ENCODE measurements at regions not wholly inside any gene's neighbourhood (a gene's known extent, or its start where the extent isn't known, plus 50 kb on each side); places are given as distances from the start of the nearest gene placed in this dataset.

- no peak for ATAC-seq (ENCODE audit: low read depth)
- no peaks in the 10 kb centered on the region for H3K36me3 ChIP-seq (ENCODE audit: low read depth)
- no peak for DNase-seq (ENCODE audit: low spot score)
- H3K27ac ChIP-seq (ENCODE audit: poor library complexity, severe bottlenecking): no peak overlapping the region
- no peaks in the 10 kb centered on the region for H3K4me1 ChIP-seq (ENCODE audit: insufficient read depth, poor library complexity, severe bottlenecking)
- no peak for TF ChIP-seq CTCF (IDR thresholded peaks at IDR 0.05; ENCODE audit: poor library complexity, severe bottlenecking)
- H3K9me3 ChIP-seq (ENCODE audit: severe bottlenecking): no peaks in the 10 kb centered on the region
- H3K4me3 ChIP-seq (ENCODE audit: severe bottlenecking): no peak overlapping the region
- peaks cover 45% of the 10 kb centered on the region for H3K27me3 ChIP-seq (ENCODE audit: insufficient read depth, poor library complexity, severe bottlenecking)
These were observed 135.0 kb downstream of the IRF8 start for GRCh38 chr16:86033971-86034370.

- DNase-seq (ENCODE audit: low spot score) (no peak), ATAC-seq (ENCODE audit: low read depth) (no peak)
- Histone ChIP-seq H3K4me1 (ENCODE audit: insufficient read depth, poor library complexity, severe bottlenecking) (no peaks in the 10 kb centered on the region), H3K9me3 (ENCODE audit: severe bottlenecking) (no peaks in the 10 kb centered on the region), H3K36me3 (ENCODE audit: low read depth) (no peaks in the 10 kb centered on the region), H3K27ac (ENCODE audit: poor library complexity, severe bottlenecking) (no peak overlapping the region), H3K4me3 (ENCODE audit: severe bottlenecking) (no peak overlapping the region), H3K27me3 (ENCODE audit: insufficient read depth, poor library complexity, severe bottlenecking) (peaks cover 43% of the 10 kb centered on the region)
- TF ChIP-seq CTCF (IDR thresholded peaks at IDR 0.05; ENCODE audit: poor library complexity, severe bottlenecking): no peak
These were observed 135.5 kb downstream of the IRF8 start for GRCh38 chr16:86034421-86034919.

- H3K36me3 ChIP-seq (ENCODE audit: low read depth): no peaks in the 10 kb centered on the region
- H3K4me1 ChIP-seq (ENCODE audit: insufficient read depth, poor library complexity, severe bottlenecking): no peaks in the 10 kb centered on the region
- H3K27me3 ChIP-seq (ENCODE audit: insufficient read depth, poor library complexity, severe bottlenecking): peaks cover 33% of the 10 kb centered on the region
- no peak for ATAC-seq (ENCODE audit: low read depth)
- no peak for DNase-seq (ENCODE audit: low spot score)
- no peak overlapping the region for H3K27ac ChIP-seq (ENCODE audit: poor library complexity, severe bottlenecking)
- no peaks in the 10 kb centered on the region for H3K9me3 ChIP-seq (ENCODE audit: severe bottlenecking)
- no peak for TF ChIP-seq CTCF (IDR thresholded peaks at IDR 0.05; ENCODE audit: poor library complexity, severe bottlenecking)
- H3K4me3 ChIP-seq (ENCODE audit: severe bottlenecking): no peak overlapping the region
These were observed 136.9 kb downstream of the IRF8 start for GRCh38 chr16:86035906-86036305.

GRCh38 chr16:86037999-86038925 lies 139.3 kb downstream of the IRF8 start:
- no peak for DNase-seq (ENCODE audit: low spot score)
- H3K4me1 ChIP-seq (ENCODE audit: insufficient read depth, poor library complexity, severe bottlenecking): no peaks in the 10 kb centered on the region
- ATAC-seq (ENCODE audit: low read depth): no peak
- no peaks in the 10 kb centered on the region for H3K36me3 ChIP-seq (ENCODE audit: low read depth)
- H3K27ac ChIP-seq (ENCODE audit: poor library complexity, severe bottlenecking): no peak overlapping the region
- H3K27me3 ChIP-seq (ENCODE audit: insufficient read depth, poor library complexity, severe bottlenecking): peaks cover 40% of the 10 kb centered on the region
- H3K4me3 ChIP-seq (ENCODE audit: severe bottlenecking): no peak overlapping the region
- TF ChIP-seq CTCF (IDR thresholded peaks at IDR 0.05; ENCODE audit: poor library complexity, severe bottlenecking): no peak
- H3K9me3 ChIP-seq (ENCODE audit: severe bottlenecking): no peaks in the 10 kb centered on the region

- no peak for TF ChIP-seq CTCF (IDR thresholded peaks at IDR 0.05; ENCODE audit: poor library complexity, severe bottlenecking)
These were observed 140.0 kb downstream of the IRF8 start for GRCh38 chr16:86038926-86039310.

More at GRCh38 chr16:86038926-86039310, 140.0 kb downstream of the IRF8 start:
- H3K4me3 ChIP-seq (ENCODE audit: severe bottlenecking): no peak overlapping the region
- no peaks in the 10 kb centered on the region for H3K9me3 ChIP-seq (ENCODE audit: severe bottlenecking)
- H3K27me3 ChIP-seq (ENCODE audit: insufficient read depth, poor library complexity, severe bottlenecking): peaks cover 40% of the 10 kb centered on the region
- ATAC-seq (ENCODE audit: low read depth) (no peak), DNase-seq (ENCODE audit: low spot score) (no peak)
- no peak overlapping the region for H3K27ac ChIP-seq (ENCODE audit: poor library complexity, severe bottlenecking)
- no peaks in the 10 kb centered on the region for H3K36me3 ChIP-seq (ENCODE audit: low read depth)
- H3K4me1 ChIP-seq (ENCODE audit: insufficient read depth, poor library complexity, severe bottlenecking): no peaks in the 10 kb centered on the region
